GM23338 (cell line): ENCODE measurements at regions not wholly inside any gene's neighbourhood (a gene's known extent, or its start where the extent isn't known, plus 50 kb on each side); places are given as distances from the start of the nearest gene placed in this dataset.

Experiments used
- ATAC-seq: fragments of 200-7000 bp; cut with Tn5 transposase; 3 replicates; pipeline ENCODE4 v1.9.1; 2020
- DNase-seq: peaks from one replicate; pipeline ENCODE4 v3.0.0-alpha.2; 2015; ENCODE audit warnings: low spot score
- H2AFZ ChIP-seq: fragments of 200-600 bp; sonication (generic); 2 replicates; pipeline ENCODE4 v1.8.0; 2016; ENCODE audit warnings: antibody characterized with exemption, mild to moderate bottlenecking, moderate library complexity
- H3F3A ChIP-seq: fragments of 200-600 bp; sonication (generic); replicated peaks from 2 replicates; pipeline ENCODE4 v1.8.0; 2017; ENCODE audit warnings: antibody characterized with exemption, mixed run types, low read depth
- H3K27ac ChIP-seq: fragments of 200-600 bp; sonication (generic); 2 replicates; pipeline ENCODE4 v1.6.1; 2016; ENCODE audit warnings: low read depth
- H3K27me3 ChIP-seq: fragments of 200-600 bp; sonication (generic); 2 replicates; pipeline ENCODE4 v1.8.0; 2016; ENCODE audit warnings: mild to moderate bottlenecking, mixed run types, moderate library complexity; ENCODE audit not compliant: insufficient read depth
- H3K36me3 ChIP-seq: fragments of 200-600 bp; sonication (generic); 2 replicates; pipeline ENCODE4 v1.8.0; 2016; ENCODE audit warnings: mild to moderate bottlenecking; ENCODE audit not compliant: insufficient read depth
- H3K4me1 ChIP-seq: fragments of 200-600 bp; sonication (generic); 2 replicates; pipeline ENCODE4 v1.8.0; 2016; ENCODE audit warnings: mild to moderate bottlenecking, moderate library complexity; ENCODE audit not compliant: insufficient read depth
- H3K4me2 ChIP-seq: fragments of 200-600 bp; sonication (generic); 2 replicates; pipeline ENCODE4 v1.7.1; 2017; ENCODE audit warnings: mixed run types
- H3K4me3 ChIP-seq: fragments of 200-600 bp; sonication (generic); 2 replicates; pipeline ENCODE4 v1.6.1; 2016; ENCODE audit warnings: mixed run types
- H3K79me2 ChIP-seq: fragments of 200-600 bp; sonication (generic); replicated peaks from 2 replicates; pipeline ENCODE4 v1.8.0; 2017; ENCODE audit warnings: mild to moderate bottlenecking; ENCODE audit not compliant: insufficient read depth
- H3K9me2 ChIP-seq: fragments of 200-600 bp; sonication (generic); 2 replicates; pipeline ENCODE4 v1.8.0; 2017; ENCODE audit not compliant: insufficient read depth
- H4K20me1 ChIP-seq: fragments of 200-600 bp; sonication (generic); replicated peaks from 2 replicates; pipeline ENCODE4 v1.8.0; 2017; ENCODE audit warnings: mild to moderate bottlenecking; ENCODE audit not compliant: insufficient read depth
- H3K27ac Mint-ChIP-seq: 2 replicates; pipeline ENCODE4 v1.8.0; 2020; ENCODE audit warnings: inconsistent platforms, mild to moderate bottlenecking, moderate library complexity, mixed read lengths
- H3K27me3 Mint-ChIP-seq: 3 replicates; pipeline ENCODE4 v1.8.0; 2022; ENCODE audit warnings: low read depth, mild to moderate bottlenecking, moderate library complexity, mixed read lengths, inconsistent platforms; ENCODE audit not compliant: insufficient read depth, poor library complexity
- H3K36me3 Mint-ChIP-seq: 3 replicates; pipeline ENCODE4 v1.8.0; 2021; ENCODE audit warnings: low read depth, mild to moderate bottlenecking, inconsistent platforms, moderate library complexity, mixed read lengths
- H3K4me1 Mint-ChIP-seq: 3 replicates; pipeline ENCODE4 v1.8.0; 2020; ENCODE audit warnings: mild to moderate bottlenecking, inconsistent platforms, mixed read lengths
- H3K4me3 Mint-ChIP-seq: 3 replicates; pipeline ENCODE4 v1.8.0; 2021; ENCODE audit warnings: moderate library complexity, mild to moderate bottlenecking, inconsistent platforms, mixed read lengths
- H3K9me3 Mint-ChIP-seq: 3 replicates; pipeline ENCODE4 v1.8.0; 2020; ENCODE audit warnings: moderate library complexity, mild to moderate bottlenecking, inconsistent platforms, mixed read lengths
- CREB1 ChIP-seq: fragments of 250-450 bp; sonication (Bioruptor Pico); IDR thresholded peaks from 2 replicates; pipeline ENCODE4 v1.5.0; 2020; ENCODE audit warnings: low read depth, mild to moderate bottlenecking, moderate library complexity
- POLR2AphosphoS5 ChIP-seq: IDR thresholded peaks from 2 replicates; pipeline ENCODE4 v1.6.1; 2016; ENCODE audit warnings: antibody characterized with exemption, low read depth
- ZNF114 ChIP-seq: fragments of 250-450 bp; sonication (Bioruptor Pico); IDR thresholded peaks from 2 replicates; pipeline ENCODE4 v1.5.0; 2020; ENCODE audit warnings: mild to moderate bottlenecking, moderate library complexity
- TF ChIP-seq, protein P1 (sequence below), 2 experiments: fragments of 200-600 bp in 1 of 2; sonication (generic) in 1 of 2; conservative IDR thresholded peaks; 2 replicates each; pipeline versions ENCODE4 v1.5.1 to v1.6.1; 2016 to 2017; ENCODE audit warnings: antibody characterized with exemption in 2 of 2, low read depth in 2 of 2, mild to moderate bottlenecking in 2 of 2, moderate library complexity in 1 of 2
- TF ChIP-seq, protein P2 (sequence below): fragments of 250-450 bp; sonication (Bioruptor Pico); IDR thresholded peaks from 2 replicates; pipeline ENCODE4 v1.5.0; 2020; ENCODE audit warnings: mild to moderate bottlenecking, moderate library complexity

GRCh38 chr9:78769690-78770089, 472.8 kb downstream of the PSAT1 start (continued):
- TF ChIP-seq, protein P1, sequence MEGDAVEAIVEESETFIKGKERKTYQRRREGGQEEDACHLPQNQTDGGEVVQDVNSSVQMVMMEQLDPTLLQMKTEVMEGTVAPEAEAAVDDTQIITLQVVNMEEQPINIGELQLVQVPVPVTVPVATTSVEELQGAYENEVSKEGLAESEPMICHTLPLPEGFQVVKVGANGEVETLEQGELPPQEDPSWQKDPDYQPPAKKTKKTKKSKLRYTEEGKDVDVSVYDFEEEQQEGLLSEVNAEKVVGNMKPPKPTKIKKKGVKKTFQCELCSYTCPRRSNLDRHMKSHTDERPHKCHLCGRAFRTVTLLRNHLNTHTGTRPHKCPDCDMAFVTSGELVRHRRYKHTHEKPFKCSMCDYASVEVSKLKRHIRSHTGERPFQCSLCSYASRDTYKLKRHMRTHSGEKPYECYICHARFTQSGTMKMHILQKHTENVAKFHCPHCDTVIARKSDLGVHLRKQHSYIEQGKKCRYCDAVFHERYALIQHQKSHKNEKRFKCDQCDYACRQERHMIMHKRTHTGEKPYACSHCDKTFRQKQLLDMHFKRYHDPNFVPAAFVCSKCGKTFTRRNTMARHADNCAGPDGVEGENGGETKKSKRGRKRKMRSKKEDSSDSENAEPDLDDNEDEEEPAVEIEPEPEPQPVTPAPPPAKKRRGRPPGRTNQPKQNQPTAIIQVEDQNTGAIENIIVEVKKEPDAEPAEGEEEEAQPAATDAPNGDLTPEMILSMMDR (conservative IDR thresholded peaks at IDR 0.05; ENCODE audit: low read depth in 2 of 2): no peak

DNA sequence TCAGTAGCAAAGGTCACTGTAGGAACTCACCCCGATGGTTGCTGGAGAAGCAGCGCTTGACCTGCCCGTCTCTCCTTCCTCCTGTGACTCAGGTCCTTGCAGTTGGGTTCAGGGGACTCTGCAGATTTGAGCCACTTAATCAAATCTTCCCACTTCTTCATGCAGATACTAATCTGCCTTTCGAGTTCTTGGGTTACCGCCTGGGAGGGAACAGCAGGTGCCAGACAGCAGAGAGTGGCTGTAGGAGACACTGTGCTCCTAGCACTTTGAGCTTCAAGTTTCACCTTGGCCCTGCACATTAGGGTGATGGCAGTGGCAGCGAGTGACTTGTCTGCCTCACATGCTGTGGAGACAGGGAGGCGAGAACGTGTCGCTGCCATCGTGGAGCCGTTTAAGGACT, 478.3 kb downstream of the PSAT1 start:
- Histone ChIP-seq H3K4me1 (peaks cover 33% of the 10 kb centered on the region), H3K79me2 (no peaks in the 10 kb centered on the region), H3F3A (no peaks in the 10 kb centered on the region), H3K4me2 (no peak overlapping the region), H3K36me3 (no peaks in the 10 kb centered on the region), H3K9me2 (no peaks in the 10 kb centered on the region), H2AFZ (no peak overlapping the region), H3K4me3 (no peak overlapping the region), H4K20me1 (no peaks in the 10 kb centered on the region), H3K27ac (no peak overlapping the region), H3K27me3 (no peaks in the 10 kb centered on the region)
- ATAC-seq (peak; percentile 46), DNase-seq (no peak)
- Mint-ChIP-seq H3K36me3 (no peaks in the 10 kb centered on the region), H3K9me3 (no peaks in the 10 kb centered on the region), H3K27ac (no peak overlapping the region), H3K4me3 (no peak overlapping the region), H3K27me3 (peaks cover 4% of the 10 kb centered on the region), H3K4me1 (peaks cover 46% of the 10 kb centered on the region)
- TF ChIP-seq POLR2AphosphoS5: no peak
- TF ChIP-seq, protein P2, sequence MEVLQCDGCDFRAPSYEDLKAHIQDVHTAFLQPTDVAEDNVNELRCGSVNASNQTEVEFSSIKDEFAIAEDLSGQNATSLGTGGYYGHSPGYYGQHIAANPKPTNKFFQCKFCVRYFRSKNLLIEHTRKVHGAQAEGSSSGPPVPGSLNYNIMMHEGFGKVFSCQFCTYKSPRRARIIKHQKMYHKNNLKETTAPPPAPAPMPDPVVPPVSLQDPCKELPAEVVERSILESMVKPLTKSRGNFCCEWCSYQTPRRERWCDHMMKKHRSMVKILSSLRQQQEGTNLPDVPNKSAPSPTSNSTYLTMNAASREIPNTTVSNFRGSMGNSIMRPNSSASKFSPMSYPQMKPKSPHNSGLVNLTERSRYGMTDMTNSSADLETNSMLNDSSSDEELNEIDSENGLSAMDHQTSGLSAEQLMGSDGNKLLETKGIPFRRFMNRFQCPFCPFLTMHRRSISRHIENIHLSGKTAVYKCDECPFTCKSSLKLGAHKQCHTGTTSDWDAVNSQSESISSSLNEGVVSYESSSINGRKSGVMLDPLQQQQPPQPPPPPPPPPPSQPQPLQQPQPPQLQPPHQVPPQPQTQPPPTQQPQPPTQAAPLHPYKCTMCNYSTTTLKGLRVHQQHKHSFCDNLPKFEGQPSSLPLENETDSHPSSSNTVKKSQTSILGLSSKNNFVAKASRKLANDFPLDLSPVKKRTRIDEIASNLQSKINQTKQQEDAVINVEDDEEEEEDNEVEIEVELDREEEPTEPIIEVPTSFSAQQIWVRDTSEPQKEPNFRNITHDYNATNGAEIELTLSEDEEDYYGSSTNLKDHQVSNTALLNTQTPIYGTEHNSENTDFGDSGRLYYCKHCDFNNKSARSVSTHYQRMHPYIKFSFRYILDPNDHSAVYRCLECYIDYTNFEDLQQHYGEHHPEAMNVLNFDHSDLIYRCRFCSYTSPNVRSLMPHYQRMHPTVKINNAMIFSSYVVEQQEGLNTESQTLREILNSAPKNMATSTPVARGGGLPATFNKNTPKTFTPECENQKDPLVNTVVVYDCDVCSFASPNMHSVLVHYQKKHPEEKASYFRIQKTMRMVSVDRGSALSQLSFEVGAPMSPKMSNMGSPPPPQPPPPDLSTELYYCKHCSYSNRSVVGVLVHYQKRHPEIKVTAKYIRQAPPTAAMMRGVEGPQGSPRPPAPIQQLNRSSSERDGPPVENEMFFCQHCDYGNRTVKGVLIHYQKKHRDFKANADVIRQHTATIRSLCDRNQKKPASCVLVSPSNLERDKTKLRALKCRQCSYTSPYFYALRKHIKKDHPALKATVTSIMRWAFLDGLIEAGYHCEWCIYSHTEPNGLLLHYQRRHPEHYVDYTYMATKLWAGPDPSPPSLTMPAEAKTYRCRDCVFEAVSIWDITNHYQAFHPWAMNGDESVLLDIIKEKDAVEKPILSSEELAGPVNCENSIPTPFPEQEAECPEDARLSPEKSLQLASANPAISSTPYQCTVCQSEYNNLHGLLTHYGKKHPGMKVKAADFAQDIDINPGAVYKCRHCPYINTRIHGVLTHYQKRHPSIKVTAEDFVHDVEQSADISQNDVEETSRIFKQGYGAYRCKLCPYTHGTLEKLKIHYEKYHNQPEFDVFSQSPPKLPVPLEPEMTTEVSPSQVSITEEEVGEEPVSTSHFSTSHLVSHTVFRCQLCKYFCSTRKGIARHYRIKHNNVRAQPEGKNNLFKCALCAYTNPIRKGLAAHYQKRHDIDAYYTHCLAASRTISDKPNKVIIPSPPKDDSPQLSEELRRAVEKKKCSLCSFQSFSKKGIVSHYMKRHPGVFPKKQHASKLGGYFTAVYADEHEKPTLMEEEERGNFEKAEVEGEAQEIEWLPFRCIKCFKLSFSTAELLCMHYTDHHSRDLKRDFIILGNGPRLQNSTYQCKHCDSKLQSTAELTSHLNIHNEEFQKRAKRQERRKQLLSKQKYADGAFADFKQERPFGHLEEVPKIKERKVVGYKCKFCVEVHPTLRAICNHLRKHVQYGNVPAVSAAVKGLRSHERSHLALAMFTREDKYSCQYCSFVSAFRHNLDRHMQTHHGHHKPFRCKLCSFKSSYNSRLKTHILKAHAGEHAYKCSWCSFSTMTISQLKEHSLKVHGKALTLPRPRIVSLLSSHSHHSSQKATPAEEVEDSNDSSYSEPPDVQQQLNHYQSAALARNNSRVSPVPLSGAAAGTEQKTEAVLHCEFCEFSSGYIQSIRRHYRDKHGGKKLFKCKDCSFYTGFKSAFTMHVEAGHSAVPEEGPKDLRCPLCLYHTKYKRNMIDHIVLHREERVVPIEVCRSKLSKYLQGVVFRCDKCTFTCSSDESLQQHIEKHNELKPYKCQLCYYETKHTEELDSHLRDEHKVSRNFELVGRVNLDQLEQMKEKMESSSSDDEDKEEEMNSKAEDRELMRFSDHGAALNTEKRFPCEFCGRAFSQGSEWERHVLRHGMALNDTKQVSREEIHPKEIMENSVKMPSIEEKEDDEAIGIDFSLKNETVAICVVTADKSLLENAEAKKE (CRISPR knock-in tag): no peak
- TF ChIP-seq, protein P1 (conservative IDR thresholded peaks at IDR 0.05; ENCODE audit: low read depth in 2 of 2): no peak
- no peak for TF ChIP-seq CREB1 (CRISPR knock-in tag)
- TF ChIP-seq ZNF114 (CRISPR knock-in tag): no peak
